ENCODE measurements at regions not wholly inside any gene's neighbourhood (a gene's known extent, or its start where the extent isn't known, plus 50 kb on each side); places are given as distances from the start of the nearest gene placed in this dataset.
"Not testable (repeated sequence)": the region's sequence is repeated elsewhere in the genome, so short reads cannot be mapped to it uniquely, and the experiment has no call there.

- DNase-seq (ENCODE audit: low read depth) = not testable (repeated sequence)
Observed at GRCh38 chr1:234818040-234818387, 208.0 kb upstream of the IRF2BP2 start.

DNA sequence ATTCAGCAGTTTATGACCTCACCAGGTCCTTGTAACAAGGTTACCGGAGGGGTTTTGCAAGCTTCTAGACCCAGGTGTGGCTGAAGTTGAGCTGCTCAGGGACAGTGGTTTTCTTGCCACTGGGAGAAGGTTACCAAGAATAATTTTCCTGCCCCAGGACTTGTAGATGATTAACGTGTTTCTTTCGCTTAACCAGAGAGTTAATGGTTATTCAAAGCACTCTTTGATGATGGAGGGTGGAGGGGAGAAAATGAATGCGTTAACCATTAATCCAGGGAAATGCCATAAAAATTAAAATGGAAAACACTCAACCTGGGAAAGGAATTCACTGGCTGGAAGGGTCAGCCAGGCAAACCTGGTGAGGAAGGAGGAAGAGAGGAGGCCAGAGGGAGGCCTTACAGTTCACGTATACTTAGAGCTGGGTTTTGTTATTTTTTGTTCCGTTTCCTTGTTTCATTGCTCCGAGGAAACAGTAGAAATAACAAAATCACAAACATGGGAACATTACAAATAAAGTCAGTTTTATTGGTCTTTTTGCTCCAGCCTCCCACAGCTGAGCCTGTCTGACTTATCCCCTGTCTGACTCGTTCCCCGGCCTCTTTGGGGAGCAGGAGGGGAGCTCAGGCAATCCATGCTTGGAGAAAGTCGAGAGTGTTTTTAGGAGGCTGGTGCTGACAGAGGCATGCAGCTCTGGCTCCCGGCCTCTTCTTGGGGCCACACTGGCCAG is 207.5 kb upstream of the IRF2BP2 start:
- not testable (repeated sequence) for DNase-seq (ENCODE audit: low read depth)

DNA sequence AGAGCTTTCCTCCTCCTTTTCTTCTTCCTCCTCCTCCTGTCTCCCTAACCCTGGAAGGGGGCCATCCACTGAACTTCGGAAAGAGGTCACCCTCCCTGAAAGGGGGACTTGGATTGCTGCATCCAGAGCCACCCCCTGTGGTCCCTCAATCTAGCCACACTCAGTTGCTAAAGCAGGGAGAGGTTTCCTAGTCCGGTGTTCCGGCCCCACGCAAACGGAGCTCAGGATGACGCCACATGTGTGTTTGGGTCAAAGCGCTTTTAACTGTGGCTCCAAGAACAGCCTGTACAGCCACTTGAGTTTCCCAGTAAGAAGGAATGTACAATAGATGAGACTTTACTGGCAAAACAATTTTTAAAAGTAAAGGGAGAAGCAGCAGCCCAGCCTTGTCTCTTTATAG is 206.9 kb upstream of the IRF2BP2 start:
- DNase-seq (ENCODE audit: low read depth) = not testable (repeated sequence)

DNA sequence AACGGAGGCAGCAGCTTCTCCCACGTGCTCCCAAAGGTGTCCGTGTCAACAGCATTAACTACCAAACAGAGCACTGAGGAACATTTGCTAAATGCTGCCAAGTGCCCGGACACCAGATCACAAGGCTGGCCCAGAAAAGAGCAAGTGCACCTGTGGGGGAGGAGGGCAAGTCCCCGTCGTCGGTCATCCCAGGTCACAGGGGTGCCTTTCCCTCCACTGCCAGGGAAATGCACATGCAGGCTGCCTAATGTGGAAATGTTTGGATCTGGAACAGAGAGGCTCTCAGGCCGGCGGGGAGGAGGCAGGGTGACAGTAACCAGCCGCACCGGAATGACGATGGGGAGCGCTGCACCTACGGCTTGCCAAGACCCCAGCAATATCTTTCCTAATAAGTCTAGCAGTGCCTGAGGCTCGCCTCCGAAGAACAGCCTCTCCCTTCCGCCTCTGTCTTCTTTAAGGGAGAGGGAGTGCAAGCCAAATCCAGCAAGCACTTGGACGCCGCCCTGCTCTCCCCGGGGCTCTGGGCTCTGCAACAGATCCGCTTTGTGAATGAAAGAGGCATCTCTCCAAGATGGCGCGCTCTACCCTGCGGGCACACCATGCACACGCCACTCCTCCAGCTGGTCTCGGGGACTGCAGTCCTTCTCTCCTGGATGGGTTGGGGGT is 206.3 kb upstream of the IRF2BP2 start:
- not testable (repeated sequence) for DNase-seq (ENCODE audit: low read depth)

DNA sequence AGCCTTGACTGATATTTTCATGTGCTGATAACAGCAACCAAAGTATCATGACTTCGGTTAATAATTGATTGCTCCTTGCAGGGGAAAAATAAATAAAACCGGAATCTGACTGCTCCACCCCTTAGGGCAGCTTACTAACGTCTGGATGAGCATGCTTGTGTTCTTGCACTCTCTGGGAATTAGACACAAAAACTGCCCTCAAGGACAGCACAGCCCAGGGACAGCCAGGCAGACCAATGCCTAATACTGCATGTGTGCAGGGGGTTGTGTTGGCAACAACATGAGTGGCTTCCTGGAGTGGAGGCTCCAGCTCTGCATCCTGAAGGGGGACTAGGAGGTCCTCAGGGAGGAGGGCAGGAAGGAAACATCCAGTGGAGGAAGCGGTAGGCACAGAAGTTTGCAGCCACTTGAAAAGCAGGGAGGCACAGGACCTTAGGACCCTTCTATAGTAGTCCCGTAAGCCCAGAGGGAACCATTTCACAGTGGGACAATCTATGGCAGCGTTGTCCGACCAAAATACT is 205.4 kb upstream of the IRF2BP2 start:
- DNase-seq (ENCODE audit: low read depth) = not testable (repeated sequence)

- DNase-seq (ENCODE audit: low read depth) = not testable (repeated sequence)
Observed at GRCh38 chr1:234814235-234814634, 204.3 kb upstream of the IRF2BP2 start.

DNA sequence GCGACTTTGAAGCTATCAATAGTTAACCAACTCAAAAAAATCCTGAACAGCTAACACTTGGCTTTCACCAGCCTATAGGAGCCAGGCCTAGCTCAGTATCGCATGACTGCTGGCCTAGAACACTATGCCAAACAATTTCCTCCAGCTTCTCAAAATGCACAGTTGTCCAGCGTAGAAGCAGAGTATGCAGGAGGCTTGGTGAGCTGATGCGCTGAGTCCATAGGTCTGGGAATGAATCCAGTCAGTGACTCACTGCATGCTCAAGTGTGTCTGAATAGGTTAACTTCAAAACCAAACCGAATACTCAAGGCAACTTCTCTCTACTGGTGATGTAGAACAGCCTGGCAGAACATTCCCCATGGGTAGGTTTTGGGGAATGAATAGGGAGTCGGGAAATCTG is 201.8 kb upstream of the IRF2BP2 start:
- not testable (repeated sequence) for DNase-seq (ENCODE audit: low read depth)

- DNase-seq (ENCODE audit: low read depth) = not testable (repeated sequence)
Observed at GRCh38 chr1:234810726-234811125, 200.7 kb upstream of the IRF2BP2 start.

- DNase-seq (ENCODE audit: low read depth) = not testable (repeated sequence)
Observed at GRCh38 chr1:234809854-234810245, 199.9 kb upstream of the IRF2BP2 start.

GRCh38 chr1:234808943-234809853 is 199.2 kb upstream of the IRF2BP2 start:
- not testable (repeated sequence) for DNase-seq (ENCODE audit: low read depth)

DNA sequence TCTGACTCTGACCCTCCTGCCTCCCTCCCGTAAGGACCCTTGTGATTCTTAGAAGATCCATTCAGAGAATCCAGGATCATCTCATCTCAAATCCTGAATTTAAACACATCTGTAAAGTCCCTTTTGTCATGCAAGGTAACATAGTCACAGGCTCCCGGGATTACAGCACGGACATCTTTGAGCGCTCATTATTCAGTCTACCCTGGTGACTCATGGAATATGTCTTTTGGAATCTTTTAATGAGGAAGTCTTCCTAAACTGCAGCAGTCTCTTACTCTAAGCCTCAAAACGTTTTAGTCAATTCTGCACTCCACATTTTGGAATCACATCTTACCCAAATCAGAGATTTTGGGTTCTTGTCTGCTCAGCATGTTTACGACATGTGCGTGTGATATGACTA is 198.5 kb upstream of the IRF2BP2 start:
- not testable (repeated sequence) for DNase-seq (ENCODE audit: low read depth)

DNA sequence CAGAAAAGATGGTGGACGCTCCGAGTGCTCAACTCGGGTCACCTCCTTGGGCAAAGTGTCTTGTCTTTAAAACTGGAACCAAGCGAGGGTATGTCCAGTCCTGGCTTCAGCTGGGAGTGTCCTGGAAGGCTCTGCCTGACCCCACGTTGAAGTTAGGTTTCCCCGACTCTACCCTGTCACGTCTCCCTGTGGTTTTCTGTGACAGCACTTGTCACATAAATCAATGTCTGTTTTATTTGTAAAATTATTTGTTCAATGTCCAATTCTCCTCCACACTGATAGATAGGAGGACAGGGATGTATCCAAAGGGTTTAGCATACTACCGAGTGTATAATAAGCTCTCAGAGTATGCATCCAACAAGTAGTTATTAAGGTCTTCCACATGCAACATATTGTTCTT is 197.7 kb upstream of the IRF2BP2 start:
- DNase-seq (ENCODE audit: low read depth) = not testable (repeated sequence)

DNA sequence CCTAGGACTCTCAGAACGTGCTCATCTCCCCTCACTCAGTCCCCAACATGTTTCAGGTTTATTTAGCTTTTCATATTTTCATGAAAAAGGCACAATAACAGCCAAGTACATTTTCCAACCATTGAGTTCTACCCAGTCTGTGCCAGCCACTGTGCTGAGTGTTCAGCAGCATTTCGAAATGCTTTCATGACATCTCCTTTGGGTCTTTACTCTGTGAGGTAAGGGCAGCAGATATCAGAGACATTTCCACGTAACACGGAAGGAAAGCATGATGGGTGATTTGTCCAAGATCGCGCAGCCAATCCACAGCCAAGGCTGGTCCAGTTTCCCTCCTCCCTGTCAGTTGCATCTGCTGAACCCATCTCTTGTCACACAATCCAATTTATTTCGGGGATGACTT is 192.6 kb upstream of the IRF2BP2 start:
- not testable (repeated sequence) for DNase-seq (ENCODE audit: low read depth)

DNA sequence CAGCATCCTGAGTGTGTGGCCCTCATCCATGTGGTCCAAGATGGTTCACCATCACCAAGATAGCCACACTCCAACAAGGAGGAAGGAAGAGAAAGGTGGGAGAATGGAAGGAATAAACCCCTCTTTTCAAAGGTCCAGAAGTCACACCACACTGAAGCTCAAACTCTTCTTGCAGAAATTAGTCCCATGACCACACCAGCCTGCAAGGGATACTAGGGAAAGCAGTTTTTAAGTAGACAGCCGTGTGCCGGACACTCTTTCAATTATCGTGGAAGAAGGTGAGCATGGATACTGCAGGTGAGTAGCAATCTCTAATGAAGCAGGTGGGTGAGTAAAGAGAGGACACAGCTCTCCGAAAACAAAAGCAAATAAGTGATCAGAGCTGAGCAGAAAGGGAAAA is 191.7 kb upstream of the IRF2BP2 start:
- not testable (repeated sequence) for DNase-seq (ENCODE audit: low read depth)

DNA sequence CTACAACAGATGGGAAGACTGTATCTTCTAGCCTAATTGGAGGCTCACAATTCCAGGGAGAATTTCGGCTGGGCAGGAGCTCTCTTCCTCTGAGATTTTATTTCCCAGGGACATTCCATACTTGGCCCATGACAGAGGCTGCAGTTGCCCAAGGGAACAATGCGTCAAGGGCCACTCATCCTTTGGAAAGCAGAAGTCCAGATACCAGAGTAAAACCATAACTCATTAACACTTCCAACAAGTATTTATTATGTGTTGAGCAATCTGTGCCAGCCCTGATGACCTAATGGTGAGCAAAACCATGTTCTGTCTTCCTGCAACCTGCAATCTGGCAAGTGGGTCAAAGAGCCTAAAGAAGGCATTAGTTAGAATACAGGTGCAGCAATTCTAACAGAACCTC is 191.2 kb upstream of the IRF2BP2 start:
- DNase-seq (ENCODE audit: low read depth) = not testable (repeated sequence)

DNA sequence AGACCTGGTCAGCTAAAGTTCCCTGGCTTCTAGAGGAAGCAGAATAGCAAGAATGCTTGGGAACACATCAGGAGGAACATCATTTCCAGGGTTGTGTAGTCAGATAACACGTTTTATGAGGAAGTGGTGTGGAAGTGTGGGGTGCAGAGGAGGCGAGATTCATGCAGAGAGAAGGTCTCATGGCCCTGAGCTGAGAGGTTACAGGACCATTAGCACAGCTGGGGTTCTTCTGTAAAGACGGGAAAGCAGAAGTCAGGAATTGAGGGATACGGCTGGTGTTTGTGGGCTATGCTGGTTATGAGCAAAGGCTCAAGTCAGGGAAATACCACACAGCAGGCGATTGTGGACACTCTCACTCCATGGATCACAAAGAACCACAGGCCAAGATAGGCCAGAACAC is 190.6 kb upstream of the IRF2BP2 start:
- DNase-seq (ENCODE audit: low read depth) = not testable (repeated sequence)

GRCh38 chr1:234799021-234799689 is 189.2 kb upstream of the IRF2BP2 start:
- not testable (repeated sequence) for DNase-seq (ENCODE audit: low read depth)

DNA sequence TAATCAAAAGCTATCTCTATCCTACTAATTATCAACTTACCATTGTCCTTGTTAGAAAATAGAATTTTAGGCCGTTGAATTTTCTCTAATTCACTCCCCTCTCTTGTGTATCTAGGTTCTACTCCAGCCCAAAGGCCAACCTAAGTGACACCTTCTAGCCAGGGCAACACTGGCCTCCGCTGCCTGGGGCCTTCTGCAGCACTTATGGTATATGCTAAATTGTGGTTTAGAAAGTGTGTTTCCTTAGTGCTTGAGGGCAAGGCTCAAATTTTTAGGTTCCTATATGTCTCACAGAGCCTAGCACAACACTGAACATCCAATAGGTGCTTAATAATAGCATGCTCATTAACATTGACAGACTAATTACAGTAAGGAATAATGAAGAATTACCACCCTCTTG is 187.2 kb upstream of the IRF2BP2 start:
- DNase-seq (ENCODE audit: low read depth) = not testable (repeated sequence)

GRCh38 chr1:234796438-234796792 is 186.4 kb upstream of the IRF2BP2 start:
- DNase-seq (ENCODE audit: low read depth) = not testable (repeated sequence)

DNA sequence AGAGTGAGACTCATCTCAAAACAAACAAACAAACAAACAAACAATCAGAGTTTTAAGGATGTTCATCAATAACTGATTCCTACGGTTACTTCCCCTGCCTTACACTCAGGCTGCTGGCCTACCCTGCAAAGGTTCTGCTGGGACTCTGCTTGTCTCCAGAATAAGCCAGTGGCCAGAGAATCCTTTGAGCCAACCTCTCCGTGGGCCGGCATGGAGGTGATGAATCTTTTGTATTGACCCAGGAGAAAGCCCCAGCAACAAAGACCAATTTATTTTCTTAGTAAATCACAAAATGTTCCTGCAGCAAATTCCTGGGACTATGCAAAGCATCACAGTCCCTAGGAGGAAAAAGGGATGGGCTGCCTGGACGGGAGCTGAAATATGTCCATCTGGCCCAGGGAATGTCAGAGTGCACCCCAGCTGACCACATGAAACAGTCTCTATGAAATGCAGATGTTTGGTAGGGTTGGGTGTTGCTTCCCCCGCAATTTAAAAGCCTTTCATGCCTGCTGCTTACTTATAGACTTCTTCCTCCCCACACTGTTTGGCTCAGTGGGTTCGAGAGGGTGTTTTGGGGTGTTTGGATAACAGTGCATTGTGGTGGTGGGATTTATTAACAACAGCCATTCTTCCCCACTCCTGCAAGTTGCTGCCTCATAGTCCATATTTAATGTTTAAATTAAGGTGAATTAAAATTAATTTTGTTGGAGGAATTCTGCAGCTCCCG is 185.9 kb upstream of the IRF2BP2 start:
- not testable (repeated sequence) for DNase-seq (ENCODE audit: low read depth)

DNA sequence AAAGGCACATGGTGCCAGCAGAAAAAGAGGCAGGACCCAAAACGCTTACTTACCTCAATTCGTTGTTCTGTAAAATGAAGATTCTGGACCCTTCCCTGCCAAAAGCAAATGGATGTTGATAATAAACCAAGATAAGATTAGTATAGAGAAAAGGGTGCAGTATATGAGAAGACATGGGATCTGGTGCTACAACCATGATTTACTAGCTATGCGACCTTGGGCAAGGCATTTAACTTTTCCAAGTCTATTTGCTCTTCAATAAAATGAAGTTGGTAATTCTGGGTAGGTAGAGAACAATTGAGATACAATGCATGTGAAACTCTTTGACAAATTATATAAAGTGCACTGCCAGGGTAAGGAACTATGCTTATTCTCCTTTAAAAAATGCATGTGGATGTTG is 185.0 kb upstream of the IRF2BP2 start:
- not testable (repeated sequence) for DNase-seq (ENCODE audit: low read depth)

All from stimulated activated CD8-positive, alpha-beta memory T cell treated with anti-CD3 and anti-CD28 coated beads, Interleukin-12 subunit alpha, Interleukin-12 subunit beta, amount 100 ng/mL, for 4 hours (primary cell).